Panc1 (cell line): ENCODE measurements at regions not wholly inside any gene's neighbourhood (a gene's known extent, or its start where the extent isn't known, plus 50 kb on each side); places are given as distances from the start of the nearest gene placed in this dataset.

Source experiments
- ATAC-seq: fragments of 200-7000 bp; cut with Tn5 transposase; 2 replicates; pipeline ENCODE4 v1.9.1; 2020; ENCODE audit warnings: mild to moderate bottlenecking, moderate library complexity
- BruUV-seq: library from RNA; stranded (reverse); fragments of 400-500 nt; replicated peaks from 2 replicates; lab custom pipeline; 2021; lab: Mats Ljungman, UMichigan
- CTCF ChIA-PET: fragments of 300-600 bp; sonication (Branson Sonifier 250); formaldehyde crosslinking; loops from one replicate; lab custom pipeline; 2022; ENCODE audit warnings: antibody characterized with exemption; lab: Charles Lee
- POLR2A ChIA-PET: fragments of 300-600 bp; sonication (Branson Sonifier 250); formaldehyde crosslinking; loops from one replicate; lab custom pipeline; 2022; ENCODE audit warnings: antibody characterized with exemption; lab: Charles Lee
- DNase-seq: peaks from one replicate; pipeline ENCODE4 v3.0.0-alpha.2; 2010; ENCODE audit warnings: low read depth, low spot score
- H3K27ac ChIP-seq: 2 replicates; pipeline ENCODE4 v1.5.1; 2011; ENCODE audit warnings: mild to moderate bottlenecking, low read length, inconsistent platforms
- H3K27me3 ChIP-seq: fragments of 200-500 bp; sonication (Bioruptor generic); 2 replicates; pipeline ENCODE4 v1.6.0; 2014; ENCODE audit warnings: low read length, inconsistent platforms; ENCODE audit not compliant: control insufficient read depth, insufficient read depth
- H3K36me3 ChIP-seq: fragments of 200-500 bp; sonication (Bioruptor generic); 2 replicates; pipeline ENCODE4 v1.5.1; 2014; ENCODE audit warnings: inconsistent platforms, mild to moderate bottlenecking, low read length, moderate library complexity; ENCODE audit not compliant: control insufficient read depth, insufficient read depth
- H3K4me1 ChIP-seq: 2 replicates; pipeline ENCODE4 v1.5.1; 2011; ENCODE audit warnings: inconsistent platforms, mild to moderate bottlenecking, low read length, moderate library complexity; ENCODE audit not compliant: control insufficient read depth, insufficient read depth
- H3K4me3 ChIP-seq, 2 experiments: 2 replicates each; pipeline ENCODE4 v1.5.1; 2011 to 2012; ENCODE audit warnings: low read depth in 2 of 2, low read length in 2 of 2, mild to moderate bottlenecking in 2 of 2, inconsistent platforms in 1 of 2, moderate library complexity in 1 of 2
- H3K9me3 ChIP-seq: fragments of 200-500 bp; sonication (Bioruptor generic); 2 replicates; pipeline ENCODE4 v1.5.1; 2014; ENCODE audit warnings: low read depth, mild to moderate bottlenecking, inconsistent platforms, low read length, moderate library complexity; ENCODE audit not compliant: control insufficient read depth, insufficient read depth
- CTCF ChIP-seq: fragments of 450-650 bp; IDR thresholded peaks from 2 replicates; pipeline ENCODE4 v1.5.1; 2017; ENCODE audit warnings: mild to moderate bottlenecking
- POLR2AphosphoS5 ChIP-seq: IDR thresholded peaks from 2 replicates; pipeline ENCODE4 v1.6.1; 2012; ENCODE audit warnings: mild to moderate bottlenecking, low read depth, low read length, moderate library complexity
- REST ChIP-seq, 2 experiments: IDR thresholded peaks; 2 replicates each; pipeline ENCODE4 v1.6.1; 2011 to 2012; ENCODE audit warnings: low read depth in 2 of 2, control low read depth in 1 of 2, low read length in 1 of 2, mild to moderate bottlenecking in 1 of 2, moderate library complexity in 1 of 2; ENCODE audit not compliant: insufficient read depth in 1 of 2
- SIN3A ChIP-seq: IDR thresholded peaks from 2 replicates; pipeline ENCODE4 v1.6.1; 2012; ENCODE audit warnings: low read depth, mild to moderate bottlenecking, low read length, moderate library complexity, borderline replicate concordance; ENCODE audit not compliant: insufficient read depth
- TCF7L2 ChIP-seq: IDR thresholded peaks from 2 replicates; pipeline ENCODE4 v1.6.1; 2011; ENCODE audit warnings: mild to moderate bottlenecking, low read depth, low read length, inconsistent platforms
- in situ Hi-C: cut with HindIII; loops from 2 replicates; pipeline ENCODE4 v1.10.0; 2016; ENCODE audit warnings: low sequenced_read_pairs, low pct_unique_long_range_greater_than_20kb
- intact Hi-C: fragments of 100-400 bp; cut with micrococcal nuclease; formaldehyde crosslinking; loops from one replicate; pipeline ENCODE4 v1.10.0; 2022; ENCODE audit not compliant: unreplicated experiment

- TF ChIP-seq TCF7L2 (no peak), REST (IDR thresholded peaks at IDR 0.05; ENCODE audit: insufficient read depth in 1 of 2, low read depth in 2 of 2, low read length in 1 of 2) (no peak), CTCF (no peak), POLR2AphosphoS5 (no peak), SIN3A (no peak)
- intact Hi-C loops (no loop called here), in situ Hi-C loops (no loop called here)
- H3K9me3 ChIP-seq: no peaks in the 10 kb centered on the region
- ChIA-PET CTCF (no interaction called here), POLR2A (no interaction called here)
- no TSS peak for BruUV-seq
- no peaks in the 10 kb centered on the region for H3K4me1 ChIP-seq
- no peak for ATAC-seq
- H3K27me3 ChIP-seq: no peaks in the 10 kb centered on the region
- DNase-seq: no peak
- H3K36me3 ChIP-seq: no peaks in the 10 kb centered on the region
- no peak overlapping the region for H3K4me3 ChIP-seq
- H3K27ac ChIP-seq: no peak overlapping the region
These were observed 1588.5 kb upstream of the PIK3C3 start for GRCh38 chr18:40366521-40366920.

- CTCF ChIA-PET: no interaction called here
- no peak overlapping the region for H3K27ac ChIP-seq
These were observed 1589.5 kb upstream of the PIK3C3 start for GRCh38 chr18:40365526-40365925.

More at GRCh38 chr18:40365526-40365925, 1589.5 kb upstream of the PIK3C3 start:
- Histone ChIP-seq H3K4me3 (no peak overlapping the region), H3K4me1 (no peaks in the 10 kb centered on the region), H3K36me3 (no peaks in the 10 kb centered on the region), H3K9me3 (no peaks in the 10 kb centered on the region), H3K27me3 (no peaks in the 10 kb centered on the region)
- intact Hi-C loops (no loop called here), in situ Hi-C loops (no loop called here)
- DNase-seq (no peak), ATAC-seq (no peak)
- POLR2A ChIA-PET: no interaction called here
- no TSS peak for BruUV-seq
- no peak for TF ChIP-seq REST (IDR thresholded peaks at IDR 0.05; ENCODE audit: insufficient read depth in 1 of 2, low read depth in 2 of 2, low read length in 1 of 2)
- no peak for TF ChIP-seq TCF7L2
- TF ChIP-seq CTCF: no peak
- no peak for TF ChIP-seq POLR2AphosphoS5
- no peak for TF ChIP-seq SIN3A
